RWPE1 (cell line): ENCODE measurements at regions not wholly inside any gene's neighbourhood (a gene's known extent, or its start where the extent isn't known, plus 50 kb on each side); places are given as distances from the start of the nearest gene placed in this dataset.

ENCODE experiments used
- CTCF ChIA-PET: fragments of 350-600 bp; sonication (Branson Sonifier 250); formaldehyde crosslinking; extraction: SDS; loops from one replicate; lab custom pipeline; 2021; lab: Yijun Ruan, JAX
- POLR2A ChIA-PET: fragments of 400-600 bp; formaldehyde crosslinking; extraction: SDS; loops from one replicate; lab custom pipeline; 2020; ENCODE audit warnings: antibody characterized with exemption; ENCODE audit not compliant: low non-redundant PET; lab: Yijun Ruan, JAX
- DNase-seq: peaks from one replicate; pipeline ENCODE4 v3.0.0; 2012; ENCODE audit warnings: low spot score
- H3K27ac ChIP-seq: fragments of 450-650 bp; 2 replicates; pipeline ENCODE4 v1.5.1; 2017
- TF ChIP-seq, protein P1 (sequence below): fragments of 450-650 bp; conservative IDR thresholded peaks from 2 replicates; pipeline ENCODE4 v1.5.1; 2017; ENCODE audit warnings: low read depth, mild to moderate bottlenecking

- TF ChIP-seq, protein P1, sequence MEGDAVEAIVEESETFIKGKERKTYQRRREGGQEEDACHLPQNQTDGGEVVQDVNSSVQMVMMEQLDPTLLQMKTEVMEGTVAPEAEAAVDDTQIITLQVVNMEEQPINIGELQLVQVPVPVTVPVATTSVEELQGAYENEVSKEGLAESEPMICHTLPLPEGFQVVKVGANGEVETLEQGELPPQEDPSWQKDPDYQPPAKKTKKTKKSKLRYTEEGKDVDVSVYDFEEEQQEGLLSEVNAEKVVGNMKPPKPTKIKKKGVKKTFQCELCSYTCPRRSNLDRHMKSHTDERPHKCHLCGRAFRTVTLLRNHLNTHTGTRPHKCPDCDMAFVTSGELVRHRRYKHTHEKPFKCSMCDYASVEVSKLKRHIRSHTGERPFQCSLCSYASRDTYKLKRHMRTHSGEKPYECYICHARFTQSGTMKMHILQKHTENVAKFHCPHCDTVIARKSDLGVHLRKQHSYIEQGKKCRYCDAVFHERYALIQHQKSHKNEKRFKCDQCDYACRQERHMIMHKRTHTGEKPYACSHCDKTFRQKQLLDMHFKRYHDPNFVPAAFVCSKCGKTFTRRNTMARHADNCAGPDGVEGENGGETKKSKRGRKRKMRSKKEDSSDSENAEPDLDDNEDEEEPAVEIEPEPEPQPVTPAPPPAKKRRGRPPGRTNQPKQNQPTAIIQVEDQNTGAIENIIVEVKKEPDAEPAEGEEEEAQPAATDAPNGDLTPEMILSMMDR, result no peak
- ChIA-PET CTCF (interaction anchor here (1.2 kb wide), 1 partner anchor 8 kb away, joined by 4 read pairs; no protein-coding TSS in a partner anchor), POLR2A (no interaction called here)
- H3K27ac ChIP-seq, result no peak overlapping the region
- no peak for DNase-seq
These were observed 123.2 kb upstream of the TRIM2 start for GRCh38 chr4:153081006-153081580.

DNA sequence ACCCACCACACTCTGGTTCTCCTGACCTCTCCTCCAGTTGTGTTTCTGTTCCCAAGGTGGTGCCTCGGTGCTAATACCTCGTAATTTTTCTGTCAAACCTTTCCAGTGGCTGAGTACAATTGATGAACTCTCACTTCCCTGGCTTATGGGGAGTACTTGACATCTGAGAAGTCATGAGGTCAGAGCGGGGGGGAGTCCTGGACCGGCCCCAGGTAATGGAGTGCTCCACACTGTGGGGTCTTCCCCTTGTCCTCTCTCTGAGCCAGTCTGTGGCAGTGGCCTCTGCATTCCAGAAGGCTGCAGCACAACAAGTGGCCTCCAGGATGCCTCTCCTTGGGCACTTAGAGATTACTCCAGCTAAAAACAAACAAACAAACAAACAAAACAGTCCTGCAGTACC lies 122.5 kb upstream of the TRIM2 start:
- TF ChIP-seq, protein P1, result no peak
- ChIA-PET CTCF (interaction anchor here (0.6 to 2.4 kb wide), 3 partner anchors 46 to 170 kb away, joined by 3 to 22 read pairs (median 4); no protein-coding TSS in a partner anchor), POLR2A (no interaction called here)
- no peak for DNase-seq
- no peak overlapping the region for H3K27ac ChIP-seq

DNA sequence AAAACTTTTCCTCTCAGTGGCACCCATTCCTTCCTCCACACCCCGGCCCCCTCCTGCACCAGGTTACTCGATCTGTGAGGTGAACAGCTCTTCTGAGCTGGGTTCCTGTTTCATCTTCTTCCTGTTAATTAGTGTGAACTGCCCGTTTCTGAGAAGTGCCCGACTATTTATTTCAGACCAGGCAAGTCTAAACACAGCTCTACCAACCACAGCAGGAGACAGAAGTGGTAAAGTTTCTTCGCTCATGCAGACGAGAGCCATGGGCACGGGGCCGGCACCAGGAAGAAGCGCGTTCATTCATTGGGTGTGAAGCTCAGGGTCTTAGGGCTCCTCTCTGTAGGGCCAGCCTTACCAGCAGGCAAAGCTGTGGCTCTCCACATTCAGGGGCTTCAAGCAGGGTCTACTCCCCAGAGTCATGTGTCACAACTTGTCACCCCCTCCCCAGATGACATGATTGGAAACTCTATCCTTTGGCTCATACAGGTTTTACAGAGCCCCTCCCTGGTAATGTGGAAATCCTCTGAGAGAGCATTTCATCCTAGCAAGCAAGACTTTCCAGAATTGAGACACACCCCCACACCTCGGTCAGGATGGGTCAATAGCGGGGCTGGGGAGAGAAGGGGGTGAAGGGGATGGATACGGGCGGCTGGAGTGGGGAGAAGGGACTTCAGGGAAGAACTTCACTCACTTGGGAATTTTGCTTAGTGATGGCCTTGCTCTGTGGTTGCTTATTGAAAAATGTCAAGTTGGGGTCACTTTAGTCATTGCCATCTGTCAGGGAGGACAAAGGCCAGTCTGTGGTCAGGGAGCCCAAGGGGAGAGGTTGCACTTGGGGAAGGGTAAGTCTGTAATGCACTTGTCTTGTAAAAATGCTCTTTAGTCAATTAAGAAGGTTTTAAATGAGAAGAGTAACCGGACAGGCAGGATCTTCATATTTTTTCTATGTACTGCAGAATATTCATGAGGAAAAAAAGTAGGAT lies 121.6 kb upstream of the TRIM2 start:
- CTCF ChIA-PET, result interaction anchor here (0.6 to 2.4 kb wide), 16 partner anchors 17 to 236 kb away, joined by 3 to 22 read pairs (median 4); no protein-coding TSS in a partner anchor
- TF ChIP-seq, protein P1, result no peak
- DNase-seq, result no peak
- H3K27ac ChIP-seq, result no peak overlapping the region
- POLR2A ChIA-PET, result interaction anchor here (0.8 kb wide), 1 partner anchor 147 kb away, joined by 5 read pairs; the partner anchor contains the start of gene FHDC1

DNA sequence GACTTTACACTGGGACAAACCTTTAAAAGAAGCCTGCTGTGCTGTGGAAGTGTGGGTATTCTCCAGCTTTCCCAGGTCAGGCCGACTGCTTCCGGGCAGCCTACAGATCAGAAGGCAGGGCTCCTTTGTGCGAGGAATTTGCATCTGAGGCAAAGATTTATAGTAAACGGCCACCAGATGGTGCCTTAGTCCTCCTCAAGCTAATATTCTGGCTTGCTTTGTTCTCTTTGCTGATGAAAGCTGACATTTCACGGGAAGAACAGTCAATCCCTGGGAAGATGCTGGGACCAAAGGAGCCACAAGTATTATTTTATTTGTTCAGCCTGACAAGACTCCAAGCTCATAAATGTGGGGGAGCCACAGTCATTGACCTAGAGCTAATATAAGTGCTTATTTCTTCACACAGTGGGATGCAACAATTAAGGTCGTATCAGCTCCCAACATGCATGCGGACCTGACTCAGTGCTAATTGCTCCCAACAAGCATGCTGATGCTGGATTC lies 120.7 kb upstream of the TRIM2 start:
- ChIA-PET POLR2A (interaction anchor here (0.8 kb wide), 1 partner anchor 148 kb away, joined by 5 read pairs; the partner anchor contains the start of gene FHDC1), CTCF (interaction anchor here (0.6 to 2.4 kb wide), 19 partner anchors 16 to 491 kb away, joined by 3 to 22 read pairs (median 3); no protein-coding TSS in a partner anchor)
- TF ChIP-seq, protein P1, result peak; percentile 68
- no peak overlapping the region for H3K27ac ChIP-seq
- peak; percentile 78 for DNase-seq

DNA sequence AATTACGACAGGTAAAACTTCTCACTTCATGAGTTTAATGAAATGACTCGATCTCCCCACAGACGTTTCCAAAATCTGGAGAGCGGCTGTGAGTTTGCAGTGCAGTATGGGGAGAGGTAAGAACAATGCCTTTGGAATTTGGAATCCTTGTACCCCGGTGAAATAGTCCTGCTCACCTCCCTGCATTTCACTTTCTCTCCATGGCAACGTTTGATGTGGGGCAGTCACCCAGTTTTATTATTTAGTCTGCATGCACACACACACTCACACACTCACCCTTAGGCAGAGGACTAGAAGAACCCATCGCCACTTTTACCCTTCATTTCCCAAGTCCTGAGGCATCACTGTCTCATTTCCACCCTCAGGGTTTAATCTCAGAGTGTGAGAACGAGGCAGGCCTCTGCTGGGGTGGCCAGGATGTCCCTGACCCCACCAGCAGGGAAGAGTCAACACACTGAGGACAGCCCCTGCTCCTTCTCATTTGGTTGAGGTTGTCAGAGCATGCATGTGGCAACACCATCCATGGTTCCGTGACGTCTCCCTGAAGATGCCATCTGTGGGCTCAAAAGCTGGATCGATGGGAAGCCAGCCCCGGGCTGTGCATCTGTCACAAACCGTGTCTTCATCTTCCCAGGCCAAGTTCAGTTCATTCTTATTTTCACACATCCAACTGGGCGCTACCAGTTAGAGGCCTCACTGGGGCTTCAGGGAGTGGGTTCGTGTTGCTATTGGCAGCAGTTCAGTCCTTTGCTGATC lies 119.8 kb upstream of the TRIM2 start:
- ChIA-PET POLR2A (no interaction called here), CTCF (interaction anchor here (0.5 to 2.4 kb wide), 14 partner anchors 23 to 490 kb away, joined by 3 to 22 read pairs (median 4); no protein-coding TSS in a partner anchor)
- no peak for DNase-seq
- TF ChIP-seq, protein P1, result no peak
- H3K27ac ChIP-seq, result no peak overlapping the region
